ENCODE measurements at regions not wholly inside any gene's neighbourhood (a gene's known extent, or its start where the extent isn't known, plus 50 kb on each side); places are given as distances from the start of the nearest gene placed in this dataset.

GRCh38 chr4:183806341-183806740, 98.8 kb upstream of the STOX2 start:
- TF ChIP-seq CTCF (optimal IDR thresholded peaks at IDR 0.05 in 1 of 3, IDR thresholded peaks at IDR 0.05 in 1 of 3, conservative IDR thresholded peaks at IDR 0.05 in 1 of 3; ENCODE audit: extremely low read depth in 1 of 3, insufficient read depth in 2 of 3, low read length in 3 of 3) = no peak
- no peak for TF ChIP-seq EZH2 (IDR thresholded peaks at IDR 0.05; ENCODE audit: low read length)

All from keratinocyte (primary cell).